ENCODE measurements at regions not wholly inside any gene's neighbourhood (a gene's known extent, or its start where the extent isn't known, plus 50 kb on each side); places are given as distances from the start of the nearest gene placed in this dataset.

- TF ChIP-seq CTCF (IDR thresholded peaks at IDR 0.05; ENCODE audit: poor library complexity) (no peak), EZH2 (IDR thresholded peaks at IDR 0.05; ENCODE audit: borderline replicate concordance) (no peak), EZH2phosphoT487 (IDR thresholded peaks at IDR 0.05; ENCODE audit: low read depth, severe bottlenecking, unreplicated experiment) (no peak)
Observed at GRCh38 chr7:84637568-84638338, 443.2 kb upstream of the SEMA3A start.
